SK-N-SH treated with all-trans-retinoic acid at 6 μM for 48 hours (cell line): ENCODE measurements at regions not wholly inside any gene's neighbourhood (a gene's known extent, or its start where the extent isn't known, plus 50 kb on each side); places are given as distances from the start of the nearest gene placed in this dataset.

Experiments used
- ATAC-seq: fragments of 200-7000 bp; cut with Tn5 transposase; 3 replicates; pipeline ENCODE4 v1.9.1; 2020; ENCODE audit warnings: mild to moderate bottlenecking, moderate library complexity
- ARNTL ChIP-seq: fragments of 450-650 bp; formaldehyde crosslinking; IDR thresholded peaks from 2 replicates; pipeline ENCODE4 v1.5.0; 2020; ENCODE audit warnings: low read depth, mild to moderate bottlenecking, moderate library complexity, borderline replicate concordance
- BACH2 ChIP-seq: fragments of 250-450 bp; sonication (Bioruptor Pico); IDR thresholded peaks from 2 replicates; pipeline ENCODE4 v1.9.0; 2021; ENCODE audit warnings: mild to moderate bottlenecking, borderline replicate concordance
- CREB5 ChIP-seq: fragments of 250-450 bp; sonication (Bioruptor Pico); IDR thresholded peaks from 2 replicates; pipeline ENCODE4 v1.5.1; 2020; ENCODE audit warnings: low read depth, mild to moderate bottlenecking, moderate library complexity
- CSDC2 ChIP-seq: fragments of 250-450 bp; sonication (Bioruptor Pico); IDR thresholded peaks from 2 replicates; pipeline ENCODE4 v1.5.0; 2020; ENCODE audit warnings: mild to moderate bottlenecking, moderate library complexity
- CSRNP3 ChIP-seq: fragments of 250-450 bp; sonication (Bioruptor Pico); IDR thresholded peaks from 2 replicates; pipeline ENCODE4 v1.5.1; 2021; ENCODE audit warnings: mild to moderate bottlenecking, moderate library complexity
- ESRRG ChIP-seq: fragments of 250-450 bp; sonication (Bioruptor Pico); IDR thresholded peaks from 2 replicates; pipeline ENCODE4 v1.6.1; 2021; ENCODE audit warnings: mild to moderate bottlenecking
- ISL1 ChIP-seq: fragments of 250-450 bp; sonication (Bioruptor Pico); IDR thresholded peaks from 2 replicates; pipeline ENCODE4 v2.1.2; 2022; ENCODE audit warnings: mild to moderate bottlenecking, moderate library complexity
- OSR1 ChIP-seq: fragments of 250-450 bp; sonication (Bioruptor Pico); IDR thresholded peaks from 2 replicates; pipeline ENCODE4 v1.8.0; 2022; ENCODE audit warnings: moderate library complexity, mild to moderate bottlenecking, inconsistent platforms
- PPARA ChIP-seq: fragments of 250-450 bp; sonication (Bioruptor Pico); IDR thresholded peaks from 2 replicates; pipeline ENCODE4 v1.5.0; 2020; ENCODE audit warnings: mild to moderate bottlenecking, borderline replicate concordance
- RARB ChIP-seq: fragments of 250-450 bp; sonication (Bioruptor Pico); IDR thresholded peaks from 2 replicates; pipeline ENCODE4 v1.8.0; 2021; ENCODE audit warnings: mild to moderate bottlenecking, moderate library complexity
- SNAI2 ChIP-seq: fragments of 250-450 bp; sonication (Bioruptor Pico); IDR thresholded peaks from 2 replicates; pipeline ENCODE4 v1.5.0; 2020; ENCODE audit warnings: mild to moderate bottlenecking, moderate library complexity
- TCF4 ChIP-seq: fragments of 250-450 bp; sonication (Bioruptor Pico); IDR thresholded peaks from 2 replicates; pipeline ENCODE4 v1.8.0; 2021; ENCODE audit warnings: mild to moderate bottlenecking, moderate library complexity, borderline replicate concordance
- TOX ChIP-seq: fragments of 250-450 bp; sonication (Bioruptor Pico); IDR thresholded peaks from 2 replicates; pipeline ENCODE4 v1.8.0; 2021; ENCODE audit warnings: mild to moderate bottlenecking, moderate library complexity, borderline replicate concordance
- ZC3H10 ChIP-seq: fragments of 250-450 bp; sonication (Bioruptor Pico); IDR thresholded peaks from 2 replicates; pipeline ENCODE4 v1.5.1; 2021; ENCODE audit warnings: mild to moderate bottlenecking, moderate library complexity
- ZFP3 ChIP-seq: fragments of 250-450 bp; sonication (Bioruptor Pico); IDR thresholded peaks from 2 replicates; pipeline ENCODE4 v1.5.0; 2020; ENCODE audit warnings: mild to moderate bottlenecking, moderate library complexity
- ZFP30 ChIP-seq: fragments of 450-650 bp; formaldehyde crosslinking; IDR thresholded peaks from 2 replicates; pipeline ENCODE4 v1.5.0; 2022; ENCODE audit warnings: mild to moderate bottlenecking, moderate library complexity
- ZNF565 ChIP-seq: fragments of 450-650 bp; formaldehyde crosslinking; conservative IDR thresholded peaks from 2 replicates; pipeline ENCODE4 v1.5.0; 2020; ENCODE audit warnings: low read depth, mild to moderate bottlenecking, moderate library complexity
- ZNF70 ChIP-seq: fragments of 450-650 bp; formaldehyde crosslinking; IDR thresholded peaks from 2 replicates; pipeline ENCODE4 v1.5.0; 2020; ENCODE audit warnings: mild to moderate bottlenecking, moderate library complexity
- ZNF8 ChIP-seq: fragments of 450-650 bp; formaldehyde crosslinking; IDR thresholded peaks from 2 replicates; pipeline ENCODE4 v1.5.0; 2020; ENCODE audit warnings: mild to moderate bottlenecking, moderate library complexity
- TF ChIP-seq, protein P1 (sequence below): fragments of 250-450 bp; sonication (Bioruptor Pico); IDR thresholded peaks from 2 replicates; pipeline ENCODE4 v1.8.0; 2020; ENCODE audit warnings: mild to moderate bottlenecking, moderate library complexity, borderline replicate concordance
- TF ChIP-seq, protein P2 (sequence below): fragments of 250-450 bp; sonication (Bioruptor Pico); IDR thresholded peaks from 2 replicates; pipeline ENCODE4 v1.8.0; 2021; ENCODE audit warnings: low read depth, mild to moderate bottlenecking, moderate library complexity, borderline replicate concordance

DNA sequence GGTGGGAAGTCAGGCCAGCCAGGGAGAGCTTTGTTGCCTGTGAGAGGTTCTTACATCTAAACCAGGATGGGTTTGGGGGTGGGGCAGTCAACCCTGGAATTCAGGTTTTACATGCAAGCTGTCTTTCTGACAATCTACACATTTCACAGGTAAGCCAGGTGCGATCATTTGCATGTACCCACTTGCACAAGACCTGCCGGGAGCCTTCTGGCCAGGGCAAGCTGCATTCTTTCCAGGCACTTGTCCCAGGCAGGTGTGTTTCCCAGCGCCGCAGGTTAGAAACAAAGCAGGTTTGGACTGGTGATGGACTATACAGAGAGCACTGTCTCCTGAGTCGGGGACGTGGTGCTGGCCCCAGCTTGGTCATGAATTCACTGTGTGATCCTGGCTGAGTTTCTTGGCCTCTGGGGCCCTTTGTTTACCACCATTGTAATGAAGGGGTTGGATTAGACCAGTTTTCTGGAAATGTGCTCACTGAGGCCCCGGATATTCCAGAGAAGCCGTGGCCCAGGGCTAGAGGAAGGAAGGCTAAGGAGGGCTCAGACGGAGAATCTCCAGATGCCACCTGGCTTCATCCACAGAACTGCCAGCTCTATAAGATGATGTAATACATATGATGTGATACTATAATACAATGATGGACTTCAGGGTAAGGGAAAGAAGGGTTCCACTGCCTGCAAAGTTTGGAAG lies 205.2 kb upstream of the SVIL start:
- ATAC-seq = peak; percentile 15; the same call in 1 of the 3 replicates
- no peak for TF ChIP-seq ZFP3 (CRISPR knock-in tag)
- no peak for TF ChIP-seq BACH2 (CRISPR knock-in tag)
- TF ChIP-seq ZNF8 (CRISPR knock-in tag) = no peak
- no peak for TF ChIP-seq TCF4
- TF ChIP-seq RARB (CRISPR knock-in tag) = no peak
- TF ChIP-seq PPARA = no peak
- TF ChIP-seq ESRRG (CRISPR knock-in tag) = no peak
- TF ChIP-seq, protein P1, sequence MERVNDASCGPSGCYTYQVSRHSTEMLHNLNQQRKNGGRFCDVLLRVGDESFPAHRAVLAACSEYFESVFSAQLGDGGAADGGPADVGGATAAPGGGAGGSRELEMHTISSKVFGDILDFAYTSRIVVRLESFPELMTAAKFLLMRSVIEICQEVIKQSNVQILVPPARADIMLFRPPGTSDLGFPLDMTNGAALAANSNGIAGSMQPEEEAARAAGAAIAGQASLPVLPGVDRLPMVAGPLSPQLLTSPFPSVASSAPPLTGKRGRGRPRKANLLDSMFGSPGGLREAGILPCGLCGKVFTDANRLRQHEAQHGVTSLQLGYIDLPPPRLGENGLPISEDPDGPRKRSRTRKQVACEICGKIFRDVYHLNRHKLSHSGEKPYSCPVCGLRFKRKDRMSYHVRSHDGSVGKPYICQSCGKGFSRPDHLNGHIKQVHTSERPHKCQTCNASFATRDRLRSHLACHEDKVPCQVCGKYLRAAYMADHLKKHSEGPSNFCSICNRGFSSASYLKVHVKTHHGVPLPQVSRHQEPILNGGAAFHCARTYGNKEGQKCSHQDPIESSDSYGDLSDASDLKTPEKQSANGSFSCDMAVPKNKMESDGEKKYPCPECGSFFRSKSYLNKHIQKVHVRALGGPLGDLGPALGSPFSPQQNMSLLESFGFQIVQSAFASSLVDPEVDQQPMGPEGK (CRISPR knock-in tag) = no peak
- TF ChIP-seq ISL1 (CRISPR knock-in tag) = no peak
- no peak for TF ChIP-seq ZNF70 (CRISPR knock-in tag)
- TF ChIP-seq ZFP30 (CRISPR knock-in tag) = no peak
- TF ChIP-seq, protein P2, sequence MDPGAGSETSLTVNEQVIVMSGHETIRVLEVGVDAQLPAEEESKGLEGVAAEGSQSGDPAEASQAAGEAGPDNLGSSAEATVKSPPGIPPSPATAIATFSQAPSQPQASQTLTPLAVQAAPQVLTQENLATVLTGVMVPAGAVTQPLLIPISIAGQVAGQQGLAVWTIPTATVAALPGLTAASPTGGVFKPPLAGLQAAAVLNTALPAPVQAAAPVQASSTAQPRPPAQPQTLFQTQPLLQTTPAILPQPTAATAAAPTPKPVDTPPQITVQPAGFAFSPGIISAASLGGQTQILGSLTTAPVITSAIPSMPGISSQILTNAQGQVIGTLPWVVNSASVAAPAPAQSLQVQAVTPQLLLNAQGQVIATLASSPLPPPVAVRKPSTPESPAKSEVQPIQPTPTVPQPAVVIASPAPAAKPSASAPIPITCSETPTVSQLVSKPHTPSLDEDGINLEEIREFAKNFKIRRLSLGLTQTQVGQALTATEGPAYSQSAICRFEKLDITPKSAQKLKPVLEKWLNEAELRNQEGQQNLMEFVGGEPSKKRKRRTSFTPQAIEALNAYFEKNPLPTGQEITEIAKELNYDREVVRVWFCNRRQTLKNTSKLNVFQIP = no peak

GRCh38 chr10:29838539-29838938 lies 203.8 kb upstream of the SVIL start:
- ATAC-seq = no peak
- no peak for TF ChIP-seq ZNF565 (CRISPR knock-in tag)
- no peak for TF ChIP-seq BACH2 (CRISPR knock-in tag)
- TF ChIP-seq CREB5 (CRISPR knock-in tag) = no peak
- no peak for TF ChIP-seq TCF4
- TF ChIP-seq RARB (CRISPR knock-in tag) = no peak
- TF ChIP-seq ARNTL (CRISPR knock-in tag) = no peak
- TF ChIP-seq ZFP3 (CRISPR knock-in tag) = no peak
- TF ChIP-seq TOX (CRISPR knock-in tag) = no peak
- TF ChIP-seq SNAI2 (CRISPR knock-in tag) = no peak
- TF ChIP-seq CSDC2 (CRISPR knock-in tag) = no peak
- TF ChIP-seq OSR1 (CRISPR knock-in tag) = no peak
- TF ChIP-seq CSRNP3 (CRISPR knock-in tag) = no peak
- TF ChIP-seq ESRRG (CRISPR knock-in tag) = no peak

GRCh38 chr10:29837586-29837985 lies 202.8 kb upstream of the SVIL start:
- TF ChIP-seq ZNF565 (CRISPR knock-in tag) = no peak
- no peak for TF ChIP-seq ESRRG (CRISPR knock-in tag)
- no peak for TF ChIP-seq CSDC2 (CRISPR knock-in tag)
- TF ChIP-seq BACH2 (CRISPR knock-in tag) = no peak
- no peak for TF ChIP-seq ZFP3 (CRISPR knock-in tag)
- no peak for TF ChIP-seq PPARA
- TF ChIP-seq ZFP30 (CRISPR knock-in tag) = no peak
- TF ChIP-seq, protein P1 (CRISPR knock-in tag) = no peak
- TF ChIP-seq ZNF8 (CRISPR knock-in tag) = no peak
- no peak for TF ChIP-seq ZC3H10 (CRISPR knock-in tag)
- no peak for ATAC-seq
